ENCODE measurements at regions not wholly inside any gene's neighbourhood (a gene's known extent, or its start where the extent isn't known, plus 50 kb on each side); places are given as distances from the start of the nearest gene placed in this dataset.

DNA sequence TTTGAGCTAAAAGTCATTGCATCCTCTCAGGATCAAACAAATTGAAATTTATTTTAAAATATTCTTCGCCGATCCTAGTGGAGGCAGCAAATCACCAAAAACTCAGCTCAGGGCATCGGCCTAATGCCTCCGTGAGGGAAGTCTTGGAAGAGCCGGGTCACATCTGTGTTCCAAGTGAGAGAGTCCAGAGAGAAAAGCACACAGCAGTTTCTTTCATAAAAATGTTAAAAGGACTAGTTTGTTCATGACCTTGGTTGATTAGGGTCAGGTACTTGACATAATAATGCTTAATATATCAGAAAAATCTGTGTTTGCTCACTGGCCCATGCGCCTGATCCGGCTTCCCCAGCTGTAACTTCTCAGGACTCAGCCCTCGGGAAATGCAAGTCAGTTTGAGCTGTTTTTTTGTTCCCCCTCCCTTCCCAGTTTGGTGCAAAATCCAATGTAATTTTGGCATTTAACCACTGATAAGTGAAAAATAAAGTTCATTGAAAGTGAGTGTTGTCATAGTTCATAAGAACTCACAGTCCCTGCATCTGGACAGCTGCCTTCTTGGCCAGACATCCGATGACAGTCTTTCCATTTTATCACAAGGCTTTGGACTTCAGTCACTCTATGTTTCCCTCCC is 161.7 kb downstream of the CAND1 start:
- ATAC-seq = no peak

GRCh38 chr12:67431411-67432020 is 162.4 kb downstream of the CAND1 start:
- ATAC-seq = no peak
- TF ChIP-seq RARB (CRISPR knock-in tag; IDR thresholded peaks at IDR 0.05) (no peak), TOX (CRISPR knock-in tag; IDR thresholded peaks at IDR 0.05; ENCODE audit: borderline replicate concordance) (no peak)

More for the DNA sequence above, 161.7 kb downstream of the CAND1 start:
- TF ChIP-seq PATZ1 (CRISPR knock-in tag; IDR thresholded peaks at IDR 0.05; ENCODE audit: borderline replicate concordance) = no peak
- no peak for TF ChIP-seq CSDC2 (CRISPR knock-in tag; IDR thresholded peaks at IDR 0.05)
- no peak for TF ChIP-seq SNAI2 (CRISPR knock-in tag; IDR thresholded peaks at IDR 0.05)
- TF ChIP-seq BACH2 (CRISPR knock-in tag; IDR thresholded peaks at IDR 0.05; ENCODE audit: borderline replicate concordance) = no peak
- TF ChIP-seq, protein P1, sequence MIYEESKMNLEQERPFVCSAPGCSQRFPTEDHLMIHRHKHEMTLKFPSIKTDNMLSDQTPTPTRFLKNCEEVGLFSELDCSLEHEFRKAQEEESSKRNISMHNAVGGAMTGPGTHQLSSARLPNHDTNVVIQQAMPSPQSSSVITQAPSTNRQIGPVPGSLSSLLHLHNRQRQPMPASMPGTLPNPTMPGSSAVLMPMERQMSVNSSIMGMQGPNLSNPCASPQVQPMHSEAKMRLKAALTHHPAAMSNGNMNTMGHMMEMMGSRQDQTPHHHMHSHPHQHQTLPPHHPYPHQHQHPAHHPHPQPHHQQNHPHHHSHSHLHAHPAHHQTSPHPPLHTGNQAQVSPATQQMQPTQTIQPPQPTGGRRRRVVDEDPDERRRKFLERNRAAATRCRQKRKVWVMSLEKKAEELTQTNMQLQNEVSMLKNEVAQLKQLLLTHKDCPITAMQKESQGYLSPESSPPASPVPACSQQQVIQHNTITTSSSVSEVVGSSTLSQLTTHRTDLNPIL (CRISPR knock-in tag; IDR thresholded peaks at IDR 0.05; ENCODE audit: low read depth) = no peak
- no peak for TF ChIP-seq RARB (CRISPR knock-in tag; IDR thresholded peaks at IDR 0.05)
- TF ChIP-seq TCF4 (CRISPR knock-in tag; IDR thresholded peaks at IDR 0.05; ENCODE audit: borderline replicate concordance) = no peak
- TF ChIP-seq ISL1 (CRISPR knock-in tag; IDR thresholded peaks at IDR 0.05) = no peak
- TF ChIP-seq TOX (CRISPR knock-in tag; IDR thresholded peaks at IDR 0.05; ENCODE audit: borderline replicate concordance) = no peak
- no peak for TF ChIP-seq ESRRG (CRISPR knock-in tag; IDR thresholded peaks at IDR 0.05)
- no peak for TF ChIP-seq TSHZ2 (CRISPR knock-in tag; IDR thresholded peaks at IDR 0.05)
- TF ChIP-seq PPARA (CRISPR knock-in tag; IDR thresholded peaks at IDR 0.05; ENCODE audit: borderline replicate concordance) = no peak

- TF ChIP-seq SNAI2 (CRISPR knock-in tag; IDR thresholded peaks at IDR 0.05) = no peak
- no peak for TF ChIP-seq ISL1 (CRISPR knock-in tag; IDR thresholded peaks at IDR 0.05)
- TF ChIP-seq CSDC2 (CRISPR knock-in tag; IDR thresholded peaks at IDR 0.05) = no peak
- no peak for TF ChIP-seq ARNTL (CRISPR knock-in tag; IDR thresholded peaks at IDR 0.05; ENCODE audit: borderline replicate concordance, low read depth)
- no peak for TF ChIP-seq GLIS3 (CRISPR knock-in tag; IDR thresholded peaks at IDR 0.05)
- no peak for TF ChIP-seq RARB (CRISPR knock-in tag; IDR thresholded peaks at IDR 0.05)
- no peak for TF ChIP-seq TCF4 (CRISPR knock-in tag; IDR thresholded peaks at IDR 0.05; ENCODE audit: borderline replicate concordance)
- no peak for TF ChIP-seq ZFP3 (CRISPR knock-in tag; IDR thresholded peaks at IDR 0.05)
- TF ChIP-seq, protein P1 (CRISPR knock-in tag; IDR thresholded peaks at IDR 0.05; ENCODE audit: low read depth) = no peak
- no peak for TF ChIP-seq ESRRG (CRISPR knock-in tag; IDR thresholded peaks at IDR 0.05)
- TF ChIP-seq ZC3H10 (CRISPR knock-in tag; IDR thresholded peaks at IDR 0.05) = no peak
- TF ChIP-seq ZNF565 (CRISPR knock-in tag; conservative IDR thresholded peaks at IDR 0.05; ENCODE audit: low read depth) = no peak
- ATAC-seq = no peak
Measured at GRCh38 chr12:67433385-67434175, 164.4 kb downstream of the CAND1 start.

Data from SK-N-SH treated with all-trans-retinoic acid at 6 μM for 48 hours (cell line).